LNCAP (cell line): ENCODE measurements at regions not wholly inside any gene's neighbourhood (a gene's known extent, or its start where the extent isn't known, plus 50 kb on each side); places are given as distances from the start of the nearest gene placed in this dataset.

Source experiments
- CTCF ChIP-seq: fragments of 450-650 bp; IDR thresholded peaks from 2 replicates; pipeline ENCODE4 v1.5.1; 2017; ENCODE audit warnings: mild to moderate bottlenecking

DNA sequence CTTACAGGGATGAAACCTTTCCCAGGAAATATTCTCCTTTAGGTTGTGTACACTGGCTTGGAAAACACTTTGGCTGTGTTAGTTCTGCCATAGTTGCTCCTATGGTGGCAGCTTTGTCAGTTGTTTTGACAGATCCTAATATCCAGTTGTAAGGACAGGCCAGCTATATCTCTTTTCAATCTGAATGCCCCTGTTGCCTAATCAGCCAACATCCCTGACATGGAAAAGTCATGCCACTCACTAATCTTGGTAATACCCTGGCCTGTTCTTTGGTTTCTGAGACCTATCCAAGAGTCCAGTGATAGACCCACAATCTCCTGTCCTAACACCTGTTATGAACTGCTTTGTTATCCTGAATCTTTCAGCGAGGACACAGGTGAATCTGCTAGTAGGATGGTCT, 148.8 kb downstream of the MRPL39 start:
- TF ChIP-seq CTCF, result no peak

DNA sequence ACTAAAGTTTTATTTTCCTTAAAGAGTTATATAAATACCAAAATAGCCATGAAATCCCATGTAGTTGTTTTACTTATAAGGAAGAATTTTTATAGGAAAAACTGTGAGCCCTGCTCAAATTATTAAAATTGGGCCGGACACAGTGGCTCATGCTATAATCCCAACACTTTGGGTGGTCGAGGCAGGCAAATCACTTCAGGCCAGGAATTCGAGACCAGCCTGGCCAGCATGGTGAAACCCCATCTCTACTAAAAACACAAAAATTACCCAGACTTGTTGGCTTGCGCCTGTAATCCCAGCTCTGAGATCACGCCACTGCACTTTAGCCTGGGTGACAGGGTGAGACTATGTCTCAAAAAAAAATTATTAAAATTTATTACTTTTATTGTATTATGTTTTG, 149.3 kb downstream of the MRPL39 start:
- TF ChIP-seq CTCF, result no peak

DNA sequence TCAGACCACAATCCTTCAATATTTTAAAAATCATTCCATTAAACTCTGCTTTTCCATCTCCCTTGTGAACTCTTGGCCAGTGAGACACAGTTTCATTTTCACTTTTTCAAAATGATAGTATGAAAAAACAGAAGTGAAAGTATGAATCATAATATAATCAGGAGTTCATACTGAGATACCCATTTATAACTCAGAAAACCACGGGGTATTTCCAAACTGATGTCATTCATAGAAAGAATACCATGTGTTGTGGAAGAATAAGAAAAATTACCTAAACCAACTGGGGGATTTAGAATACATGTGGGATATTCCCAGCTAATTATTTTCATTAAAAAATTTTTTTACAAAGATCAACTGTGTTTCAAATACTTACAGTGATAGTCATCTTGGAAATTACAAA, 149.9 kb downstream of the MRPL39 start:
- TF ChIP-seq CTCF, result no peak

- TF ChIP-seq CTCF, result no peak
These were observed 150.6 kb downstream of the MRPL39 start for GRCh38 chr21:25456672-25457071.

GRCh38 chr21:25453524-25453923, 153.8 kb downstream of the MRPL39 start:
- TF ChIP-seq CTCF, result no peak

GRCh38 chr21:25449950-25450349, 157.3 kb downstream of the MRPL39 start:
- no peak for TF ChIP-seq CTCF

DNA sequence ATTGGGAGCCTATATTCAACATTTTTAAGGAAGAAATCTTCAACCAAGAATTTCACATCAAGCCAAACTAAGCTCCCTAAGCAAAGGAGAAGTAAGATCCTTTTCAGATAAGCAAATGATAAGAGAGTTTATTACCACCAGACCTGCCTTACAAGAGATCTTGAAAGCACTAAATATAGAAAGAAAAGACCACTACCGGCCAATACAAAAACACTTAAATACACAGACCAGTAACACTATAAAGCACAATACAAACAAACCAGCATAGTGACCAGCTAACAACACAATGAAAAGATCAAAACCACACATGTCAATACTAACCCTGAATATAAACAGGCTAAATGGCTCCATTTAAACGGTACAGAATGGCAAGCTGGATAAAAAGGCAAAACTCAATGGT, 165.4 kb downstream of the MRPL39 start:
- TF ChIP-seq CTCF, result no peak

GRCh38 chr21:25428537-25428936, 178.7 kb downstream of the MRPL39 start:
- no peak for TF ChIP-seq CTCF
